HEK293T (cell line): ENCODE measurements at regions not wholly inside any gene's neighbourhood (a gene's known extent, or its start where the extent isn't known, plus 50 kb on each side); places are given as distances from the start of the nearest gene placed in this dataset.

Experiments used
- BHLHE40 ChIP-seq: fragments of 450-650 bp; IDR thresholded peaks from 2 replicates; pipeline ENCODE4 v1.6.1; 2016; ENCODE audit warnings: mild to moderate bottlenecking, moderate library complexity, borderline replicate concordance
- FOXM1 ChIP-seq: fragments of 450-650 bp; IDR thresholded peaks from 2 replicates; pipeline ENCODE4 v1.6.1; 2017; ENCODE audit warnings: mild to moderate bottlenecking, borderline replicate concordance
- SP1 ChIP-seq: fragments of 450-650 bp; IDR thresholded peaks from 2 replicates; pipeline ENCODE4 v1.6.1; 2017
- SUZ12 ChIP-seq: fragments of 450-650 bp; IDR thresholded peaks from 2 replicates; pipeline ENCODE4 v1.6.1; 2016; ENCODE audit warnings: mild to moderate bottlenecking
- TARDBP ChIP-seq: fragments of 450-650 bp; IDR thresholded peaks from 2 replicates; pipeline ENCODE4 v1.6.1; 2016
- ZNF384 ChIP-seq: fragments of 450-650 bp; IDR thresholded peaks from 2 replicates; pipeline ENCODE4 v1.6.1; 2016

GRCh38 chr21:25179116-25179515 lies 428.2 kb downstream of the MRPL39 start:
- TF ChIP-seq TARDBP (no peak), BHLHE40 (no peak), FOXM1 (no peak), SP1 (no peak), SUZ12 (no peak), ZNF384 (no peak)
